ENCODE measurements at regions not wholly inside any gene's neighbourhood (a gene's known extent, or its start where the extent isn't known, plus 50 kb on each side); places are given as distances from the start of the nearest gene placed in this dataset.

- H3K27me3 ChIP-seq (ENCODE audit: insufficient read depth, low read length): no peaks in the 10 kb centered on the region
- TF ChIP-seq SRF (IDR thresholded peaks at IDR 0.05; ENCODE audit: low read depth) (no peak), EZH2phosphoT487 (IDR thresholded peaks at IDR 0.05; ENCODE audit: borderline replicate concordance) (no peak), ZNF274 (IDR thresholded peaks at IDR 0.05; ENCODE audit: low read depth, low read length) (no peak), YY1 (IDR thresholded peaks at IDR 0.05; ENCODE audit: extremely low read depth, insufficient replicate concordance, low read depth, low read length) (no peak), ELF1 (IDR thresholded peaks at IDR 0.05; ENCODE audit: borderline replicate concordance, low read depth) (no peak), CTCF (IDR thresholded peaks at IDR 0.05 in 2 of 3, conservative IDR thresholded peaks at IDR 0.05 in 1 of 3; ENCODE audit: borderline replicate concordance in 1 of 3, insufficient read depth in 1 of 3, low read depth in 2 of 3, low read length in 2 of 3) (no peak), EGR1 (IDR thresholded peaks at IDR 0.05; ENCODE audit: low read depth) (no peak), EZH2 (IDR thresholded peaks at IDR 0.05) (no peak), SIN3A (IDR thresholded peaks at IDR 0.05; ENCODE audit: low read depth) (no peak), SP1 (IDR thresholded peaks at IDR 0.05; ENCODE audit: low read depth) (no peak)
- TF ChIP-seq, protein P1, sequence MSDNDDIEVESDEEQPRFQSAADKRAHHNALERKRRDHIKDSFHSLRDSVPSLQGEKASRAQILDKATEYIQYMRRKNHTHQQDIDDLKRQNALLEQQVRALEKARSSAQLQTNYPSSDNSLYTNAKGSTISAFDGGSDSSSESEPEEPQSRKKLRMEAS (IDR thresholded peaks at IDR 0.05): no peak
- TF ChIP-seq, protein P2, sequence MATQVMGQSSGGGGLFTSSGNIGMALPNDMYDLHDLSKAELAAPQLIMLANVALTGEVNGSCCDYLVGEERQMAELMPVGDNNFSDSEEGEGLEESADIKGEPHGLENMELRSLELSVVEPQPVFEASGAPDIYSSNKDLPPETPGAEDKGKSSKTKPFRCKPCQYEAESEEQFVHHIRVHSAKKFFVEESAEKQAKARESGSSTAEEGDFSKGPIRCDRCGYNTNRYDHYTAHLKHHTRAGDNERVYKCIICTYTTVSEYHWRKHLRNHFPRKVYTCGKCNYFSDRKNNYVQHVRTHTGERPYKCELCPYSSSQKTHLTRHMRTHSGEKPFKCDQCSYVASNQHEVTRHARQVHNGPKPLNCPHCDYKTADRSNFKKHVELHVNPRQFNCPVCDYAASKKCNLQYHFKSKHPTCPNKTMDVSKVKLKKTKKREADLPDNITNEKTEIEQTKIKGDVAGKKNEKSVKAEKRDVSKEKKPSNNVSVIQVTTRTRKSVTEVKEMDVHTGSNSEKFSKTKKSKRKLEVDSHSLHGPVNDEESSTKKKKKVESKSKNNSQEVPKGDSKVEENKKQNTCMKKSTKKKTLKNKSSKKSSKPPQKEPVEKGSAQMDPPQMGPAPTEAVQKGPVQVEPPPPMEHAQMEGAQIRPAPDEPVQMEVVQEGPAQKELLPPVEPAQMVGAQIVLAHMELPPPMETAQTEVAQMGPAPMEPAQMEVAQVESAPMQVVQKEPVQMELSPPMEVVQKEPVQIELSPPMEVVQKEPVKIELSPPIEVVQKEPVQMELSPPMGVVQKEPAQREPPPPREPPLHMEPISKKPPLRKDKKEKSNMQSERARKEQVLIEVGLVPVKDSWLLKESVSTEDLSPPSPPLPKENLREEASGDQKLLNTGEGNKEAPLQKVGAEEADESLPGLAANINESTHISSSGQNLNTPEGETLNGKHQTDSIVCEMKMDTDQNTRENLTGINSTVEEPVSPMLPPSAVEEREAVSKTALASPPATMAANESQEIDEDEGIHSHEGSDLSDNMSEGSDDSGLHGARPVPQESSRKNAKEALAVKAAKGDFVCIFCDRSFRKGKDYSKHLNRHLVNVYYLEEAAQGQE (IDR thresholded peaks at IDR 0.05; ENCODE audit: low read depth): no peak
- H3K9me3 ChIP-seq (ENCODE audit: control insufficient read depth in 1 of 2, insufficient read depth in 1 of 2, low read depth in 1 of 2, low read length in 2 of 2): no peaks in the 10 kb centered on the region
- H3K4me3 ChIP-seq (replicated peaks in 1 of 2; ENCODE audit: low read depth in 1 of 2, low read length in 2 of 2): no peak overlapping the region
- no peaks in the 10 kb centered on the region for H3K4me1 ChIP-seq (ENCODE audit: control insufficient read depth in 1 of 2, insufficient read depth in 2 of 2, low read length in 2 of 2)
- DNase-seq (ENCODE audit: low read depth, low spot score) (no peak), ATAC-seq (no peak)
- ChIA-PET CTCF (no interaction called here), RAD21 (ENCODE audit: low non-redundant PET in 1 of 2, low total read pairs in 2 of 2, uncharacterized antibody in 2 of 2, unreplicated experiment in 2 of 2) (no interaction called here), POLR2A (no interaction called here)
- no peak overlapping the region for H2AFZ ChIP-seq (ENCODE audit: low read depth, low read length, poor library complexity, severe bottlenecking)
- H3K79me2 ChIP-seq (ENCODE audit: insufficient read depth, low read length): no peaks in the 10 kb centered on the region
- H4K20me1 ChIP-seq (ENCODE audit: insufficient read depth): no peaks in the 10 kb centered on the region
- no peaks in the 10 kb centered on the region for H3K36me3 ChIP-seq (ENCODE audit: control insufficient read depth in 1 of 2, insufficient read depth in 2 of 2, low read length in 2 of 2)
- H3K9ac ChIP-seq (ENCODE audit: low read length): no peak overlapping the region
- no peak overlapping the region for H3K4me2 ChIP-seq (ENCODE audit: low read length)
- BruUV-seq (replicated peaks): no TSS peak
- intact Hi-C loops (cut with micrococcal nuclease): no loop called here
- H3K9me2 ChIP-seq (ENCODE audit: insufficient read depth): no peaks in the 10 kb centered on the region
- H3K27ac ChIP-seq (ENCODE audit: low read depth, low read length): no peak overlapping the region
Observed at GRCh38 chr13:105979131-105980011, 556.1 kb downstream of the EFNB2 start.

Data from HCT116 (cell line).